Uterus (tissue), 2 donors: ENCODE measurements at regions not wholly inside any gene's neighbourhood (a gene's known extent, or its start where the extent isn't known, plus 50 kb on each side); places are given as distances from the start of the nearest gene placed in this dataset.

Source experiments
- CTCF ChIP-seq, 4 experiments: fragments of 200-600 bp in 2 of 4; fragments of 450-650 bp in 2 of 4; sonication (generic) in 2 of 4; IDR thresholded peaks; one replicate each; pipeline ENCODE4 v1.5.1; 2016 to 2019; ENCODE audit warnings: antibody characterized with exemption in 4 of 4, mild to moderate bottlenecking in 2 of 4, moderate library complexity in 1 of 4
- POLR2A ChIP-seq, 2 donors: fragments of 450-650 bp; IDR thresholded peaks; one replicate each; pipeline ENCODE4 v1.6.1; 2016; ENCODE audit warnings: antibody characterized with exemption in 2 of 2, mild to moderate bottlenecking in 1 of 2, moderate library complexity in 1 of 2

- TF ChIP-seq CTCF (IDR thresholded peaks at IDR 0.05) (no peak), POLR2A (IDR thresholded peaks at IDR 0.05) (no peak)
These were observed 210.1 kb upstream of the NLRP1 start for GRCh38 chr17:5794385-5794784.
